Sigmoid colon (tissue), 6 donors: ENCODE measurements at regions not wholly inside any gene's neighbourhood (a gene's known extent, or its start where the extent isn't known, plus 50 kb on each side); places are given as distances from the start of the nearest gene placed in this dataset.
A peak's percentile ranks its signal among the peaks of the same experiment; 100 is the strongest.

Experiments
- DNase-seq: peaks from one replicate; pipeline ENCODE4 v3.0.0-alpha.2; 2019
- H3K27ac ChIP-seq, 4 donors: fragments of 200-600 bp; sonication (generic); one replicate each; pipeline ENCODE4 v1.5.1; 2016 to 2019; ENCODE audit warnings: mild to moderate bottlenecking in 1 of 4
- H3K27me3 ChIP-seq, 3 donors: fragments of 200-600 bp; sonication (generic); one replicate each; pipeline ENCODE4 v1.5.1; 2019; ENCODE audit warnings: mild to moderate bottlenecking in 1 of 3
- H3K36me3 ChIP-seq, 4 donors: fragments of 200-600 bp; sonication (generic); one replicate each; pipeline ENCODE4 v1.5.1; 2016 to 2019
- H3K4me1 ChIP-seq, 4 donors: fragments of 200-600 bp; sonication (generic); one replicate each; pipeline ENCODE4 v1.5.1; 2017 to 2019
- H3K4me3 ChIP-seq, 4 donors: fragments of 200-600 bp; sonication (generic); one replicate each; pipeline ENCODE4 v1.5.1; 2017 to 2019; ENCODE audit warnings: mild to moderate bottlenecking in 2 of 4, moderate library complexity in 1 of 4
- H3K9me3 ChIP-seq, 4 donors: fragments of 200-600 bp in 3 of 4; sonication (generic) in 3 of 4; one replicate each; pipeline versions ENCODE4 v1.5.1 to v1.6.1; 2013 to 2019
- CTCF ChIP-seq, 4 experiments: fragments of 450-650 bp in 3 of 4; fragments of 200-600 bp in 1 of 4; IDR thresholded peaks; one replicate each; pipeline ENCODE4 v1.5.1; 2016 to 2019; ENCODE audit warnings: antibody characterized with exemption in 4 of 4, mild to moderate bottlenecking in 3 of 4, moderate library complexity in 2 of 4
- EP300 ChIP-seq, 4 donors: sonication (generic); formaldehyde crosslinking; IDR thresholded peaks; one replicate each; pipeline ENCODE4 v1.6.1; 2017; ENCODE audit warnings: antibody characterized with exemption in 4 of 4
- POLR2A ChIP-seq, 2 donors: fragments of 450-650 bp; IDR thresholded peaks; one replicate each; pipeline ENCODE4 v1.6.1; 2016; ENCODE audit warnings: antibody characterized with exemption in 2 of 2, mild to moderate bottlenecking in 2 of 2, moderate library complexity in 2 of 2
- POLR2AphosphoS5 ChIP-seq, 4 donors: sonication (generic); formaldehyde crosslinking; IDR thresholded peaks; one replicate each; pipeline ENCODE4 v1.6.1; 2017; ENCODE audit warnings: antibody characterized with exemption in 4 of 4
- WGBS, 2 donors: extraction: QIAGEN DNeasy Blood & Tissue Kit; methylation state at CpG; one replicate each; pipeline ENCODE4 v1.1.7; 2013; 5-methylcytosine and 5-hydroxymethylcytosine counted together
- intact Hi-C: fragments of 100-400 bp; cut with DNase I; formaldehyde crosslinking; loops from one replicate; pipeline ENCODE4 v1.15.1; 2023
- donor health status: healthy with polysubstance abuse.
- donor health status: healthy.

- TF ChIP-seq CTCF (IDR thresholded peaks at IDR 0.05) (no peak), POLR2A (IDR thresholded peaks at IDR 0.05) (no peak)
- Histone ChIP-seq H3K36me3 (no peaks in the 10 kb centered on the region), H3K4me3 (no peak overlapping the region), H3K9me3 (no peaks in the 10 kb centered on the region), H3K27ac (peak overlapping the region in 1 of 4 donors; percentile 16), H3K27me3 (no peaks in the 10 kb centered on the region), H3K4me1 (no peaks in the 10 kb centered on the region)
- intact Hi-C loops = no loop called here
- DNase-seq = no peak
- WGBS, 2 donors = 71 to 85% methylated on average over 4 of the region's 4 CpGs
These were observed 522.4 kb upstream of the NAALADL2 start for GRCh38 chr3:174336784-174337183.

DNA sequence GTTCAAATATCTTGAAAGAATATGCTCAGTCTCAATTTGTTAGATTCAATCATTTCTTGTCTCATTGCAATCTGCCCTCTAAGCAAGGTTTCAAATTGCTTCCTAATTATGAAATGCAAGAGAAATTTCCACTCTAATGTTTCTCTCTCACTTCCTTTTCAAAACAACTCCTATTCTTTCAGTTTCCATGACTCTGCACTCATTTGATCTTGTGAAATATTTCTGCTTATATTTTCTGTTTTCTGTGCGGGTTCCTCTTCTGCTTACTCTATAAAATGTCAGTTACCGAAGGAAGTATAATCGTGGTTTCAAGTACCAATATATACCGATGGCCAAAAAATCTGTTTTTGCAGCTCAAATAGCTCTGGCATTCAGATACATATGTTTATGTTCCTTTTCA, 521.9 kb upstream of the NAALADL2 start:
- DNase-seq = no peak
- H3K27ac ChIP-seq = no peak overlapping the region
- intact Hi-C loops = no loop called here
- WGBS, 2 donors = 54 to 74% methylated on average over 4 of the region's 4 CpGs
- no peaks in the 10 kb centered on the region for H3K27me3 ChIP-seq
- no peaks in the 10 kb centered on the region for H3K9me3 ChIP-seq
- TF ChIP-seq EP300 (IDR thresholded peaks at IDR 0.05) = no peak
- no peak for TF ChIP-seq CTCF (IDR thresholded peaks at IDR 0.05)
- no peak for TF ChIP-seq POLR2A (IDR thresholded peaks at IDR 0.05)
- peak in 1 of 4 donors; percentile 6 for TF ChIP-seq POLR2AphosphoS5 (IDR thresholded peaks at IDR 0.05)
- no peaks in the 10 kb centered on the region for H3K36me3 ChIP-seq
- H3K4me3 ChIP-seq = no peak overlapping the region
- no peaks in the 10 kb centered on the region for H3K4me1 ChIP-seq

GRCh38 chr3:174340624-174341587, 518.2 kb upstream of the NAALADL2 start:
- 93 to 95% methylated on average over 3 of the region's 3 CpGs for WGBS, 2 donors
- Histone ChIP-seq H3K36me3 (no peaks in the 10 kb centered on the region), H3K9me3 (no peaks in the 10 kb centered on the region), H3K27ac (no peak overlapping the region), H3K27me3 (no peaks in the 10 kb centered on the region), H3K4me1 (no peaks in the 10 kb centered on the region), H3K4me3 (no peak overlapping the region)
- intact Hi-C loops = no loop called here
- no peak for DNase-seq
- TF ChIP-seq EP300 (IDR thresholded peaks at IDR 0.05) (no peak), CTCF (IDR thresholded peaks at IDR 0.05) (no peak)

DNA sequence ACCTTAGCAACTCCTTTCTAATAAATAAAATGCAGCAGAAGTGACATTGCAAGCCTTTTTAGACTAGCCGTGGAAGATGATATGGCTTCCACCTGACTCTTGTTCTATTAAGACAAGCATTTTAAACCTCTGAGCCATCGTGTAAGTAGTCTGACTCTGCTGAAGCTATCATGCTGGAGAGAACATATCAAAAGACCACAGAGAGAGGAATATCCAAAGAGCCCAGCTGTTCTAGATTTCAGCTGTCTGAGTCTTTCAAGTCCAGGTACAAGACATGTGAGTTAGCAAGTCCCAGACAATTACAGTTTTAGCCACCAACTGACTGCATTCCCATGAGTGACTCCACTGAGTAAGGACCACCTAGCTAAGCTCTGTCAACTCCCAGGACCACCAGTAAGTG, 517.0 kb upstream of the NAALADL2 start:
- Histone ChIP-seq H3K9me3 (no peaks in the 10 kb centered on the region), H3K4me1 (no peaks in the 10 kb centered on the region), H3K4me3 (no peak overlapping the region), H3K27me3 (no peaks in the 10 kb centered on the region), H3K36me3 (no peaks in the 10 kb centered on the region), H3K27ac (no peak overlapping the region)
- WGBS, 2 donors = 84 to 90% methylated on average over 2 of the region's 2 CpGs
- intact Hi-C loops = no loop called here
- no peak for DNase-seq
- TF ChIP-seq POLR2AphosphoS5 (IDR thresholded peaks at IDR 0.05) (no peak), CTCF (IDR thresholded peaks at IDR 0.05) (no peak), EP300 (IDR thresholded peaks at IDR 0.05) (no peak), POLR2A (IDR thresholded peaks at IDR 0.05) (no peak)
